NT2/D1 (cell line): ENCODE measurements at regions not wholly inside any gene's neighbourhood (a gene's known extent, or its start where the extent isn't known, plus 50 kb on each side); places are given as distances from the start of the nearest gene placed in this dataset.

Source experiments
- DNase-seq: peaks from one replicate; pipeline ENCODE4 v3.0.0-alpha.2; 2011; ENCODE audit warnings: low read depth, low spot score
- H3K27me3 ChIP-seq: 2 replicates; pipeline ENCODE4 v1.6.0; 2011; ENCODE audit warnings: mild to moderate bottlenecking; ENCODE audit not compliant: insufficient read length, insufficient read depth
- H3K36me3 ChIP-seq: 2 replicates; pipeline ENCODE4 v1.6.1; 2011; ENCODE audit warnings: mild to moderate bottlenecking, low read length, mixed read lengths; ENCODE audit not compliant: insufficient read depth, insufficient read length
- H3K4me1 ChIP-seq: 2 replicates; pipeline ENCODE4 v1.5.1; 2011; ENCODE audit not compliant: insufficient read depth, insufficient read length
- H3K4me3 ChIP-seq: 2 replicates; pipeline ENCODE4 v1.5.1; 2011; ENCODE audit warnings: low read depth; ENCODE audit not compliant: insufficient read length
- H3K9ac ChIP-seq: 2 replicates; pipeline ENCODE4 v1.6.0; 2011; ENCODE audit warnings: low read depth; ENCODE audit not compliant: insufficient read length
- H3K9me3 ChIP-seq: 2 replicates; pipeline ENCODE4 v1.5.1; 2011; ENCODE audit warnings: mild to moderate bottlenecking, low read length; ENCODE audit not compliant: insufficient read depth
- SUZ12 ChIP-seq: IDR thresholded peaks from 2 replicates; pipeline ENCODE4 v1.6.1; 2011; ENCODE audit not compliant: insufficient read length, insufficient read depth; ENCODE audit errors: extremely low read depth
- YY1 ChIP-seq: IDR thresholded peaks from 2 replicates; pipeline ENCODE4 v1.6.1; 2011; ENCODE audit not compliant: insufficient read length, insufficient read depth
- ZNF274 ChIP-seq: IDR thresholded peaks from 2 replicates; pipeline ENCODE4 v1.6.1; 2011; ENCODE audit warnings: mild to moderate bottlenecking, low read depth, low read length

- H3K9ac ChIP-seq: no peak overlapping the region
- no peak for DNase-seq
These were observed 189.6 kb downstream of the AACS start for GRCh38 chr12:125254856-125255255.

DNA sequence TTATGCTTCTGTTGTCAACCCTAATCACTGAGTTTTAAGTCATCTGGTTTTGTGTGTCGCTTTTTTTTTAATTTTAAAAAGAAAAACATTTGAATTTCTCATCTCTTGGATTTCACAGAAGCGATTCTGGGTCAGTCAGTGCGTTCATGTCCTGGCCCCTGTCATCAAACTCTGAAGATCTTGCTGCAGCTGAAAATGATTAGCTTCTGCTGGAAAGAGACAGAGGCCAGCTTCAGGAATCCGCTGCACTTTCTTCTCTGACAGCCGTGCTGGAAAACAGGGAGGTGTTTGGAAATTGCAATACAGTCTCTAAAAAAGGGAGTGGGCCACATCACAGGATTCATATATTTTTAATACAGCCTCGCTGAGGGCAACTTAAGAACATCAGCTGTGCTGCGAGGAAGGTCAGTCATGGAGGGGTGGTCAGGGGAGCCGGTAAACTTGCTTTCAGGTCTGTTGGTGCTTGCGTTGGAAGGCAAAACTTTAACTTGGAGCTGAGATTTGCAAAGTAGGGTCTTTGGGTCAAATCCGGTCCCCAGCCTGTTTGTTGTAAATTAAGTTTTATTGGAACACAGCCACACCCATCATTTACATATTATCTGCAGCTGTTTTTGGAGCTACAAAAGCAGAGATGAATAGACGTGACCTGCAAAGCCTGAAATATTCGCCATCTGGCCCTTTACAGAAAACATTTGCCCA is 190.8 kb downstream of the AACS start:
- H3K9me3 ChIP-seq: peaks cover 12% of the 10 kb centered on the region
- no peak for DNase-seq
- H3K27me3 ChIP-seq: no peaks in the 10 kb centered on the region
- H3K4me3 ChIP-seq: no peak overlapping the region
- H3K4me1 ChIP-seq: no peaks in the 10 kb centered on the region
- H3K36me3 ChIP-seq: no peaks in the 10 kb centered on the region
- TF ChIP-seq SUZ12: no peak
- TF ChIP-seq YY1: no peak
- TF ChIP-seq ZNF274: no peak
- no peak overlapping the region for H3K9ac ChIP-seq

More at GRCh38 chr12:125254856-125255255, 189.6 kb downstream of the AACS start:
- TF ChIP-seq YY1 (no peak), ZNF274 (no peak), SUZ12 (no peak)
- Histone ChIP-seq H3K36me3 (no peaks in the 10 kb centered on the region), H3K4me1 (no peaks in the 10 kb centered on the region), H3K9me3 (peaks cover 12% of the 10 kb centered on the region), H3K4me3 (no peak overlapping the region), H3K27me3 (no peaks in the 10 kb centered on the region)

DNA sequence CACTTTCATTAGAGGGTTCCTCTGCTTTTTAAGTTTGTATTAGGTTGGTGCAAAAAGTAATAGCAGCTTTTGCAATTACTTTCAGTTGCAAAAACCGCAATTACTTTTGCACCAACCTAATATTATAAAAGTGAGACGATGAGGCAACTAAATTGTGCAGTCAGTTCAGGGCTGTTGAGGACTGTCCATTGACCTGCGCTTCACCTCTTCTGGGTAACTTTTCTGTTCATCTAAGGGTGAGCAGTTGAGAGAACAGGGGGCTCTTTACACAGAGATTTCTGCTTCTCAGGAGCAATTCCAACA is 191.3 kb downstream of the AACS start:
- TF ChIP-seq ZNF274 (no peak), YY1 (no peak), SUZ12 (no peak)
- DNase-seq: no peak
- Histone ChIP-seq H3K4me1 (no peaks in the 10 kb centered on the region), H3K27me3 (no peaks in the 10 kb centered on the region), H3K36me3 (no peaks in the 10 kb centered on the region), H3K9ac (no peak overlapping the region), H3K9me3 (peaks cover 12% of the 10 kb centered on the region), H3K4me3 (no peak overlapping the region)

GRCh38 chr12:125259178-125259867 is 194.1 kb downstream of the AACS start:
- no peak for DNase-seq

DNA sequence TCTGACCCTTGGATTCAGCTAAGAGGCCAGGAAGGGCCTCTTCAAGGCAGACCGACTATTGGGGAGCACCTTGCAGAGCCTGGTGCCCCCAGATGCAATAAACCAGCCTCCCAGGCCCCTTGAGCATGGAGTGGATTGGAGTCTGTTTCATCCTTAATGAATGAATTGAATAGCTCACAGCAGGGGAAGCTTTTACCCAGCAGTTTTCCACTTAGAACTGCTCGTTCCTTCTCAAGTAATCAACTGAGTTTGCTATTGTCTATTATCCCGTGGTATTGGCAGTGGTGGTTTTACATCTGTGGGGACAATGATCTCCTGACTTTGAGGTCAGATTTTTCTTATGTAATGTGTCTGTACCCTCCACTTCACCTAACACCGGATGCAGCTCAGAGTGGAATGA is 197.6 kb downstream of the AACS start:
- no peaks in the 10 kb centered on the region for H3K4me1 ChIP-seq
- peaks cover 13% of the 10 kb centered on the region for H3K9me3 ChIP-seq
- H3K27me3 ChIP-seq: peaks cover 2% of the 10 kb centered on the region
- H3K36me3 ChIP-seq: peaks cover 4% of the 10 kb centered on the region
- H3K4me3 ChIP-seq: no peak overlapping the region
- no peak overlapping the region for H3K9ac ChIP-seq
- no peak for DNase-seq
- no peak for TF ChIP-seq YY1

More at GRCh38 chr12:125259178-125259867, 194.1 kb downstream of the AACS start:
- H3K4me3 ChIP-seq: no peak overlapping the region
- H3K9ac ChIP-seq: no peak overlapping the region
- H3K27me3 ChIP-seq: peaks cover 2% of the 10 kb centered on the region
- no peak for TF ChIP-seq YY1
- no peak for TF ChIP-seq ZNF274
- no peak for TF ChIP-seq SUZ12
- H3K36me3 ChIP-seq: peaks cover 4% of the 10 kb centered on the region
- peaks cover 22% of the 10 kb centered on the region for H3K9me3 ChIP-seq
- no peaks in the 10 kb centered on the region for H3K4me1 ChIP-seq

DNA sequence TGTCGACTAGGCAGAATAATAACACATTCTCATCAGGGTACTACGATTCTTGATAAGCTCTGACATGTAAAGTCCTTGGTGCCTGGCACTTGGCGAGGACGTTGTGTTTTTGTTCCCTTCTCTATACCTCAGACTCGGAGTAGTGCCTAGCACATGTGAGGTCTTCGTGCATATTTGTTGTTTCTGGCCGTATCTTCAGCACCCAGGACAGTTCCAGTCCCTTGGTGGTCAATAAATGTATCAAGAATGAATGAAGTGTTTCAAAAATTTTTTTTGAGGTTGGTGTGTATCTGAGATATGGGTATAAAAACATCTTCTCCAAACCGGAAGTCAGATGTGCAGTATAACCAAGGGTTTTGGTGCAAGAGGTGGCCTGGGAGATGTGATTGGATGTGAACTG is 198.2 kb downstream of the AACS start:
- H3K36me3 ChIP-seq: peaks cover 4% of the 10 kb centered on the region
- H3K4me1 ChIP-seq: no peaks in the 10 kb centered on the region
- H3K9ac ChIP-seq: no peak overlapping the region
- H3K27me3 ChIP-seq: peaks cover 2% of the 10 kb centered on the region
- peaks cover 10% of the 10 kb centered on the region; the same call in 1 of the 2 replicates for H3K9me3 ChIP-seq
- TF ChIP-seq YY1 (no peak), SUZ12 (no peak), ZNF274 (no peak)
- no peak overlapping the region for H3K4me3 ChIP-seq
- DNase-seq: no peak

DNA sequence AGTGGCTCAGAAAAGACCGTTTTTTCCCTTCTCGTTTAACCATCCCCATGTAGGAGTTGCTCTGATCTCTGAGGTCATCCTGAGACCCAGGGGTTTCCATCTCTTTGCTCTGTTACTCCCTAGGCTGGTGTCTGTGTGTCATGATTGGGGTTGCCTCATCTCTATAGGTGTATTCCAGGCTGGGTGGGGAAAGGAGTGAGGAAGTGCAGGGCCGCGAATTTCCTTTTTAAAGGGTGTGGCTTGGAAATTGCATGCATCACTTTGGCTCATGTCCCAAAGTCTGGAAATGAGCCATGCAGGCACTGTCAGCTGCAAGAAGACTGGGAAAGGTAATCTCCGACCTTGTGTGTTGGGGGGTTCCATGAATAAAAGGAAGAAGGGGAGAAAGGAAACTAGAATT is 201.9 kb downstream of the AACS start:
- no peaks in the 10 kb centered on the region for H3K27me3 ChIP-seq
- peaks cover 4% of the 10 kb centered on the region for H3K36me3 ChIP-seq
- H3K4me3 ChIP-seq: no peak overlapping the region

More for the DNA sequence above, 201.9 kb downstream of the AACS start:
- Histone ChIP-seq H3K9me3 (peaks cover 10% of the 10 kb centered on the region; the same call in 1 of the 2 replicates), H3K9ac (no peak overlapping the region), H3K4me1 (peaks cover 2% of the 10 kb centered on the region)
- no peak for TF ChIP-seq SUZ12
- TF ChIP-seq ZNF274: no peak
- TF ChIP-seq YY1: no peak
- no peak for DNase-seq
